Kidney tubule cell (primary cell): ENCODE measurements at regions not wholly inside any gene's neighbourhood (a gene's known extent, or its start where the extent isn't known, plus 50 kb on each side); places are given as distances from the start of the nearest gene placed in this dataset.
A peak's percentile ranks its signal among the peaks of the same experiment; 100 is the strongest.

Experiments used
- DNase-seq: peaks from one replicate; pipeline ENCODE4 v3.0.0-alpha.2; 2018; ENCODE audit warnings: low spot score

DNA sequence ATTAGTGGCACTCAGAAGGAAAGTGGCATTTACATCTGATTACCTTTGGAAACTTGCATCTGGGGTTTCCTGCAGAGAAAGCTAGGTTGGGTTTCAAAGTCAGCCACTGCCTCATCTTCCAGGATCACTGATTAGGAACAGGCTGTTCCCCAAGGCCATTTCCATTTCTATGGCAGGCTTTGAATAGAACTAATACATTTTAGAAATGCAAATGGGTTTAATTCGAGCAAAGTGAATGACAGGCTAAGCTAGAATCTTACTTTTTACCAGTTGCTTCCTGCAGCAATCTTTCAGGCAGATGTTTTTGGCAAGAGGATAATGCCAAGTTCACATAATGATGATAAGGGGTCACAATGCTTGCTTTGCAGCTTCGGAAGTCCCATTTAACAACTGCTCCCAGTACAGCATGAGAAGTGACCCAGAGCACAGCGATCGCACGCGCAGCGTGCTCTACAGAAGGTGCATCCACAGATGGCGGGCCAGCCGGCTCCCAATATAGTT lies 336.7 kb downstream of the LPIN1 start:
- no peak for DNase-seq

DNA sequence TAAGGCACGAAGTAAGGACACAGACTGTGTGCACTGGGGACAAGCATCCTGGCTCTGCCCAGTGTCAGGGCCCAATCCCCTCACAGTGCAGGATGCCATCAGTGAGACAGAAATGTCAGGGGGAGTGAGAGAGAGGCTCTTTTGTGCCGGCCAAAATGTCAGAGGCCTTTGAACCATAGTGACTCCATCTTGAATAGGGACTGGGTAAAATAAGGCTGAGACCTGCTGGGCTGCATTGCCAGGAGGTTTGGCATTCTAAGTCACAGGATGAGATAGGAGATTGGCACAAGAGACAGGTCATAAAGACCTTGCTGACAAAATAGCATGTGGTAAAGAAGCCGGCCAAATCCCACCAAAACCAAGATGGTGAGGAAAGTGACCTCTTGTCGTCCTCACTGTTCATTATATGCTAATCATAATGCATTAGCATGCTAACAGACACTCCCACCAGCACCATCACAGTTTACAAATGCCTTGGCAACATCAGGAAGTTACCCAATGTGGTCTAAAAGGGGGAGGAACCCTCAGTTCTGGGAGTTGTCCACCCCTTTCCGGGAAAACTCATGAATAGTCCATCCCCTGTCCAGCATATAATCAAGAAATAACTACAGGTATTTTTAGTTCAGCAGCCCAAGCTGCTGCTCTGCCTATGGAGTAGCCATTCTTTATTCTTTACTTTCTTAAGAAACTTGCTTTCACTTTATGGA lies 337.4 kb downstream of the LPIN1 start:
- DNase-seq: no peak

DNA sequence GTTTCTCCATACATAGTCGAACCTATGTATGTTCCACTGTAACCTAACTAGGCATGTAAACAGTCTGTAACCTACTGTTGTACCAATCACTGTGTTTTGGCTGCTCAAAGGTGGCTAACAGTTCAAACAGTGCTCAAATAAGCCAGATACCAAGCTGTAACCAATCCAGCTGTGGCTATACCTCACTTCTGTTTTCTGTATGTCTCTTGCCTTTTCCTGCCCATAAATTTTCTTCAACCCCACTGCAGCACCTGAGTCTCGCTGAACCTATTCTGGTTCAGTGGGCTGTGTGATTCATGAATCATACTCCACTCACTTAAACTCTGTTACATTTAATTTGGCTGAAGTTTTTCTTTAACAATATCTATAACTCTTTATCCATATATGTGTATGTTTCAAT lies 340.7 kb downstream of the LPIN1 start:
- peak; percentile 36 for DNase-seq

DNA sequence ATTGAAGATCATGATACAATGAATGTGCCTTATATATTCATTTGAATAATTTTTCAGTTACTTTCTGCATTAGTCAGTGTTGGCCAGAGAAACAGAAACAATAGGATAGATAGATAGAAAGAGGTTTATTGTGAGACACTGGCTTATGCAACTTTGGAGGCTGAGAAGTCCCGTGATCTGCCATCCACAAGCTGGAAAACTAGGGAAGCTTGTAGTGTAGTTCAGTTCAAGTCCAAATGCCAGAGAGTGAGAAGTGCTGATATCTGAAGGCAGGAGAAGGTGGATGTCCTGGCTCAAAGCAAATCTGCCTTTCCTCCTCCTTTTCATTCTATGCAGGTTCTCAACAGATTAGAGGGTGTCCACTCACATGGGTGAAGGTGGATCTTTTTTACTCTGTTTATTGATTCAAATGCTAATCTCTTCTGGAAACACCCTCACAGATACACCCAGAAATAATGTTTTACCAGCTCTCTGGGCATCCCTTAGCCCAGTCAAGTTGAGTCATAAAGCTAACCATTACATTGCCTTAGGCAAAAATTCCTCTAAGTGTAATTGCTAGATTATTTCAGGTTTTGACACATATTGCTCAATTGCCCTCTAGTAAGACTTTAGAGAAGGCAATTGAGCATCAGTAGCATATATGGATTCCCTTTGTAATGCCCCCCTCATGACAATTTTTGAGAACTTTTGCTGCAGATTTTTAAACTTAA lies 341.4 kb downstream of the LPIN1 start:
- peak; percentile 77 for DNase-seq

DNA sequence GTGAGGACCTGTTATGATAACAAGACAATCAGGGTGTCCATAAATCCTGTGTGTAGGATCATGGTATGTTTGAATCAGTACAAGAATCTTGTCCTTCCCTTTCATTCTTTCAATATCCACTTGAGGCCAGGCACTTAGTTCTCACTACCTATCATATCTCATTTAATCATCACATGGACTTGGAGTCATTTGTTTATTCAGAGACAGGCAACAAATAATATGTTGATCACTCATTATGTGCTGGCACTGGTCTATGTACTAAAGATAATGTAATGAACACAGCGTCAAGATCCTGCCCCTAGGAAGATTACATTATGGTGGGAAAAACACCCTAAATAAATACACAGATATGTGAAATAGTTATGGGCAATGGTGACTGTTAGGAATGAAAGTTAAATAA lies 342.6 kb downstream of the LPIN1 start:
- no peak for DNase-seq

DNA sequence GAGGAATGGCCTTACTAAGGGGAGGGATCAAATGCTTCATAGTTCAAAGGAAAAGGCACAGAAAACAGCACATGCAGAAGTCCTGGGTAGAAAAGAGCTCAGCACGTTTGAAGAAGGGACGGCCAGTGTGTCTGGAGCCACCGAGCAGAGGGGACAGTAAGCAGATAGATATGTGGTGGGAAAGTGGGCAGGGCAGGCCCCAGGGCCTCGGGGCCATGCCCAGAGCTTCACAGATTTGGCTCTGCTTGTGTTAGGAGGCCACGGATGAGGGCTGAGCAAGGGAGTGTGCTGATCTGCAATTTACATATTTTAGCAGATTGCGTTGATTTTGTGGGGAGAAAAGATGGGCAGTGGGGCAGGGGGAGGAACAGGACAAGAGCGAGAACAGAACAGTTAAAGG lies 343.1 kb downstream of the LPIN1 start:
- no peak for DNase-seq

DNA sequence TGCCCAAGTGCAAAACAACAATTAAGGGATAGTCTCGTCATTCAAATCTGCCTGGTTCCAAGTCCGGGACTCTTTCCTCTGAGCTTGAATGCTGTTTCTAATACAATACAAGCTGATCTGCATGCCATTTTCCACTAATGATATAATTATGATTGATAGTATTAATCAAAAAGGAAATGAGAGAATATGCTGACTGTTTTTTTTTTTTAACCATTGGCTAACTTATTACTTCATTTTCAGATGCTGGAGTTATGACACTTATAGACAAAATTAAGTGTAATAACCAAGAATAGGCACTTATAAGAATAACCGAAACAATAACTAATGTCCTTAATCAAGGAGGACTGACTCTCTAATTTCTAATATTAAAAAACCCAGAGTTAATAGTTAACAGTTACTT lies 343.6 kb downstream of the LPIN1 start:
- no peak for DNase-seq

DNA sequence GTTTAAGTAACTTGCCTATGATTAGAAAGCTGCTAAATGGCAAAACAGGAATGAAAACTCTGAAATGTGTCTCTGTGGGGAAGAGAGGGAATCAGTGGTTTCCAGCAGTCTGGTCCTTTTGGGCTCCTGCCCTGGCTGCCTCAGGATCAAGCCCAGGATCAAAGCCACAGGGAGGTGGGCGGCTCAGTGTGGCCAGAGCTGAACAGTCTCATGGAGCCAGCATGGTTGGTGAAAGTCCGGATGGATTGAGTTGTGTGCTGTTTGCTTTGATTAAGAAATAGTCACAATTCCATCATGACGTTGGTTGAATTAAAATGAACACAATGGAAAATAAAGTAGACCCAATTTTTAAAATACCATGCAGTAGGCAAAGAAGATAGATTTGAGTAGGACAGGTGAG lies 344.2 kb downstream of the LPIN1 start:
- DNase-seq: no peak

DNA sequence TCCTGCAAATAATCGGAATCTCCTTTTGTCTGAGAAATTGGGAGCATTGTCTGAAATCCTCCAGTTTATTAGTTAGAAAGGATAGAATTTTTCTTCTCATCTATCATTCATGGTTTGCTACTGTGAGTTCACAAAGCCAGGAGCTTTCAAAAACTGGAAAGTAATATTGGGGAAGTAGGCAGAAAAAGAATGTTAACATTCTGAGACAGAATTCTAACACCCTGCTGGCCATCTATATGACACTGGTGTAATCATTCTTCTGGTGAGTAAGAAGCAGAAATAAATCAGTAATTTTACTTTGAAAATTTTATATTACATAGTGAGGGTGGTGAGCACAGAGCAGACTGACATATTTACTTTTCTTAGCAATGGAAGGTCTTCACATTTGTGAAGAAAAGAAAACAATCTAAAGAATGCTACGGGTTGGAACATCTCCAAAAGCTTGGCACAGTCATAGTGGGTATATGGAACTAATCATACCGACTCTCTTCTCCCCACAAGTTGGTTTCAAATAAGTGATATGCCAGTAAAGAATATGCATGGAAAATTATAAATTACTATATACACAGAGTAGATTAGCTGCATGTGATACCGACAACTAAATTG lies 344.9 kb downstream of the LPIN1 start:
- DNase-seq: peak; percentile 38

DNA sequence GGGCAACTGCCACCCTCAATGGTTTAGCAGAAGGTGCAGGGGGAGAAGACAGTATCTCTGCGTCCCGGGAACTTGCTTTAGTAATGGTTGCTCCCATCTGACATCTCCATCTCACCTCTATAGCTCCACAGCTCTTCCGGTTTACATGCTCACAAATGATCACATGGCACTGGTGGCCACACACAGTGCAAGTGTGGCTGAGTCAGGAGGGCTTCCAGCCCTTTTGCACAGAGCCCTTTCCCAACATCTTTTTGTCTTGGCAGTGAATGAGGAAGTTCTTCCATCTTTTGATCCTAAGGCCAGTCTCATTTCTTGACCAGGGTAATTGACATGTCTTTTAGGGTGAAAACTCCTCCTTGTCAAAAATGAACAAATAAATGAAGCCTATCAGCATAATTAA lies 347.7 kb downstream of the LPIN1 start:
- DNase-seq: no peak

DNA sequence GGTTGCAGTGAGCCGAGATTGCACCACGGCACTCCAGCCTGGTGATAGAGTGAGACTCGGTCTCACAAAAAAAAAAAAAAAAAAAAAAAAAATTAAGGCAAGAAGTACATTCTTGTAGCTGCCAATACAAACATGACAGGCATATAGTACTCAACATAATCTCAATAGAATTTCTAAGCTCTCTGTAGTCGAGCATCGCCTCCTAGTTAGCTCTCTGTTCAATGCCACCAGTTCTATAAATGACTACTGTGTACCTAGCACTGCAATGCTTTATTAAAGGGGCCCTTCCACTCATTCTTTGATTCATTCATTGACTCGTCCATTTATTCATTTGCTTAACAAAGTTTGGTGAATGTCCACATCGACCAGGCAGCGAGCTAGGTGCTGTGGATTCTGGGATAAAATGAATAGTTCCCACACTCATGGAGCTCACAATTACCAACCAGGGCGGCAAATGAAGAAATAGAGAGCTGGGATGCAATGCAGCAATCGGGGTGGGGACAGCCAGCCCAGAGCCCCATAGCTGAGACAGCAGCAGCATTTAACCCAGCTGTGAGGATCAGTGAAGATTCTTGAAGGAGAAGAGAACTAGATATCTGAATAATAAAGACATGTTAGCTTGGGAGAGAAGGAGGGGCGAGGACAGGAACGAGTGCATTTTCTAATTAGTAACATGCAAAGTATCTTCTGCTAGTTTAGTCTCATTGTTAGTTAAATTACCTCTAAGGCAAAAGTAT lies 349.8 kb downstream of the LPIN1 start:
- no peak for DNase-seq

DNA sequence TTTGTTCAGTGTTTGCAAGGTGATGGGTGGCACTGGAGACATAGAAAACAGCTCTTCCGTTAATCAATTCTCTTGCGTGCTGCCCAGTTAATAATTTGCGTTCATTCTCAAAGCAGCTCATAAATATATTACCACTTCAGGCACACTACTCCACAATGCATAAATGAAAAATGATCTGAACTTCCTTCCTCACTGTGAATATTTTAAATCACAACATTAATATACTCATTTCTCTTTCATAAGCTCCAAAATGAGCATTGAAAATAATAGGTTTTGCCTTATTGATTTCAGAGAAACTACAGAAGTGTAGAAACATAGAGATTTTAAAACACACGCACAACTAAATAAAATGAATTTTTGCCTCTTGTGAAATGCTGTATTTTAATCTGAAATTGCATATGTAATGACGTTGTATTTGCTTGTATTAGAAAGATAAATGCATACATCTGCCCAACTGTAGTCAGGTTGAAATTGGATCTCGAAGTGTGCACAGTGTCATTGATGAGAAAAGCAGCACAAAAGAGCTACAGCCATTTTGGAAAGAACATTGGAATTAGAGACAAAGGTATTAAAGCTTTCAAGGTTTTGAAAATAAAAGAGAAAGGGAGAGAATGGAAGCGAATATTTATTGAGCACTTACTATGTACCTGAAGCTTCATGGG lies 350.5 kb downstream of the LPIN1 start:
- DNase-seq: no peak

DNA sequence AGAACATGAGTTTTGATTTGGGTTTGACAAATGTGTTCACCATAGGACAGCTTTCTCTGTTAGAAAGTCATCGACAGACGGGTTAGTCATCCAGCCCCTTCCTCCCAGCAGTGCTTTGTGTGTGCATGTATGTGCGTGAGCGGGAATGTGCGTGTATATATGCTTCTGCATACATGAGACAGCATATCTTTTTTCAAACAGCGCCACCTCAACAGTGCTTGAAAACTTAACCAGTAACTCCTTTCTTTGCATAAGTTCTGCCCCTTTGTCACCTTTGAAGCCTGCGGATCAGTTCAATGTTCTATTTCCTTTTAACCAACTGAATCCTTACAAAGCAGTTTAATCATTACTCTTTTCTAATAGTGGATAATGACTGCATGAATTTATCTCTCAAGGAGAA lies 351.4 kb downstream of the LPIN1 start:
- no peak for DNase-seq

DNA sequence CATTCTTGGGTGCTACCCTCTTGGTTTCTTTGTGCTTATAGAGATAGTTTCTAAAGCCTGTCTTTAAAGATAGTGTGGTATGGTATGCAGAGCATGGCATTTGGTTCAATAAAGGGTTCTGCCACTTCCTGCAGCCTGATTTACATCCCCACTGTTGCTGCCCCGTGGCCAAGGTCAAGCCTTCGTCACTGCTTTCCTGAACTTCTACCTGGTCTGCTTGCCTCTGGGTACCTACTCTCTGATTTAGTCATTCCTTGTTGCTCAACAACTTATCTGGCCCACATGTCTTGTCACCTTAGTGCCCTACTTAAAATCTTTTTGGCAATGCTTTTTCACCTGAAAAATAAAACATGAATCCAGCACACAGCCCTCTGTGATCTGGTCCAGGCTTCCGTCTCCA lies 352.9 kb downstream of the LPIN1 start:
- DNase-seq: peak; percentile 7

DNA sequence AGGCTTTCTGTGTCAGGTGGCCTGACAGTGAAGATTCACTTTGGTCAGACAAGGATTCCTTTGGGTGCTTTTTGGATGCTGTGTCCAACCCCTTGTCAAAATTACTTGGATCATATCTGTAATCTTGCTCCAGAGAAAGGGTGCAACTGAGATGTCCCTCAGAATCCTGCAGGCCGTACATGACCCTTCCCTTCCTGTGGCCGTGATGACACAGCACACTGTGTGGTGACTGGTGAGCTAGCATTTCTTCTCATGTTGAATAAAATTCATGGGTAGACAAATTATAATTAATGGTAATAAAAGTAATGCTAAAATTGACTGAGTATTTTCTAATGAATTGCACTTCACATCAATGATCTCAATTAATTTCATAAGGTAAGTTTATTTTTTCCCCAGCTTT lies 356.2 kb downstream of the LPIN1 start:
- no peak for DNase-seq

DNA sequence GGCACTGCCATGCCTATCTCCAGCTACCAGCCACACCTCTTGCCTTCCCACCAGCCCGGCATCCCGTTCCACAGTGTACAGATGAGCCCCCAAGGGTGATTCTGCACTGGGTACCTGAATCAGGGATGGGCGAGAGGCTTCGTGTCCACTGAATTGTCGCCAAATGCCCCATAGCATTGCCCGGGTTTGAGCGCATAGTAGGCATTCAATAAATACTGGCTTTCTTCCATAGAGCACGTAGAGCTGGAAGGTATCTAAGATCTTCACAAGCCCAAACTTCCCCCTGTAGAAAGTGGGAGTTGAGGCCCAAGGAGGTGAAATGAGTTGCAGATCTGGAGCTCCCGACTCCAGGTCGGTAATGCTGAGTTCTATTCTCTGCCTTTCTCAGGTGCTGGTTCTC lies 358.7 kb downstream of the LPIN1 start:
- no peak for DNase-seq

DNA sequence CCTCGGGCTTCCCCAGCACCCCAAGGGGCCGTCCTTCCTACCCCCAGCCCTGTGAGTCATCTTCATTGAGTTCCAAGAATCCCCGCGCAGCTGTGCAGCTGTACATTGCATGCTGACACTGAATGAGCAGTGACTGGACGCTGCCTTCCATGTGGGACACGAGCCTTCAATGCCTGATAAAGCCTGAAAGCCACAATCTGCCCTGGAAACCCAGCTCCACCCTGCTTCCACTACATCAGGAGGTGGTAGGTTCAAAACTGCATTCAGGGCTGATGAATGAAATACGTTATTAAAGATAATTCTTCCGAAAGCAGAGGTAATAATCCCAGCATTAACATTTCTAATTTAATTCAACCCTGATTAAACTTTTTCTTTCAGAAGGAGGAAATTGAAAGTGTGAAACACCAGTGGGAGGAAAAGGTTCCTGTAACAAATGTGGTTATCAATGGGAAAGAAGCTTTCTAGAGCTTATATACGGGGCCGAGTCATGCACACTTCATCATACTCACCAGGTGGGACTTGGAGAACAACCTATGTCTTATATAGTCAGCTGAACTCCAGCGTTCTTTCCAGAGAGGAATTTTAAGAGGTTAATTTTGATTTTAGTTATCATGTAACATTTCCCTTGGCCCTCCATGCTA lies 360.1 kb downstream of the LPIN1 start:
- peak; percentile 94 for DNase-seq

DNA sequence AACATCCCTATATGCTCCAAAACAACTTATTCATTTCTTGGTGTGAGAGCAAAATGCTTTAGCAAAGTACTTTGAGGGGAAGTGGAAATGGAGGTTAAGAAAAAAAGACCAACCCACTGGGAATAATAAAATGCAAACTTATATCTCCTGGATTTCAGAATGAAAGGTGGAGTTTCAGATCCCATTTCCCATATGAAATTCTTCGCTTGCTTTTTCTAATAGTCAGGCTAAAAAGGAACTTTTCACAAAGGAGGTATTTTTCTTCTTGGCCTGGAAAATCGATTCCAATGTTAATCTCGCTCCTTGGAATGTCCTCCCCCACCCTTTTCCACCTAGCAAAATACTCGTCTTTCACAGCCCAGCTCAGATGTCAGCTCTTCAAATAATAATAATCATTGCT lies 360.9 kb downstream of the LPIN1 start:
- no peak for DNase-seq

DNA sequence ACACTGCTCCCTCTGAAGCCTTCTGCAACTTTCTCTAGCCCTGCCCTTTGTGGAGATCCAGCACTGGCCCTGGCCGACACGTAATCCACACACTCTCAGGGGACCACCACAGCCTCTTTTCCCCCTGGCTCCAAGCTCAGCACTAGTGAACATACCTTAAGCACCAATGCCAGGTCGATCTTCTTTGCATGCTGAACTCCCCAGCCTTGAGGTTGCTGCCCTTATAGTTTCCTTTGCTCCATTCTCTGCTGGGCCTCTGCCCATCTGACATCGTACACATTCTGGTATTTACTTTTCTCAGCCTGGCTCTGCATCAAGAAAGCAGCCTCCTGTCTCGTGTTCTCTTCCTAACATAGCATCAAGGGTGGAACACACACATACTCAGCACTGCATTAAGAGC lies 361.5 kb downstream of the LPIN1 start:
- no peak for DNase-seq

DNA sequence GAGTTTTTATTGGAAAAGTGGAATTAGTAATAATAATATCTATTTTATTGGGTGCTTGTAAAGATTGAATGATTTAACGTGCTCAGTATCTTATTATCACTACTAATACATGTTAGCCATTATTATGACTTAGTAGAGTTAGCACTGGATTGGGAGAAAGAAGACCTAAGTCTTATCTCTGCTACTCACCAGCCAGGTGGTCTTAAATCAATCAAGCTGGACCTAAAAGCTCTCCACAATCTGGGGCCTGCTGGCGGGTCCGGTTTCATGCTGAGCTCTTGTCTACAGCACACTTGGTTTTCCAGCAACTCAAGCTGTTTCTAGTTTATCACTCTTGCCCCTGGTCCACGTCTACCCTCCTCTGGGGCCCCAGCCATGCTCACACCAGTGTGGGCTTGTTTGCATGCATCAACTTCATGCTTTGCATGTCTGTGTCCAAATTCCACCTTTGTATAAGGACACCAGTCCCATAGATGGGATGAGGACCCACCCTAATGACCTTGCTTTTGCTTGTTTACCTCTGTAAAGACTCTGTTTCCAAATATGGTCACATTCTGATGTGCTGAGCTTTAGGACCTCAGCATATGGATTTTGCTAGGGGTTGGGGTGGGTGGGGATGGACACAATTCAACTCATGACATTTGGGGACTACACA lies 363.1 kb downstream of the LPIN1 start:
- DNase-seq: no peak

DNA sequence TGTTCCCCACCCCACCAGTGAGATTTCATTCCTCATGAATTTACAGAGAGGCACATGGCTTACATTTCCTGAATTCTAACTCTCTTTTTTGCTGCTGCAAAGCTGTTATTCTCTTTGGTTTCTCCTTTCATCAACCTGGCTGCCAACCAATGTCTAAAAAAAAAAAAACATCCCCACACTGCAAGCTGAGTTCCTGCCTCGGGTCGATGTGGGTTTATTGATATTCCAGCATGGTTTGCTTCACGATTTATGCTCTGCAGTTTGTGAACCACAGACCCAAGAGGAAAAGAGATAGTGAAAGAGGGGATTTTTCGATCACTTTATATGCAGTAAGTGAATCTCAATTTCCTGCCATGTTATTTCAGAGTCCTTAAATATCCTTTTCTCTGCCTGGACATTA lies 363.6 kb downstream of the LPIN1 start:
- no peak for DNase-seq
